ENCODE measurements at regions not wholly inside any gene's neighbourhood (a gene's known extent, or its start where the extent isn't known, plus 50 kb on each side); places are given as distances from the start of the nearest gene placed in this dataset.

GRCh38 chr10:131703541-131703940 is 197.3 kb upstream of the PPP2R2D start:
- Histone ChIP-seq H4K8ac (ENCODE audit: low read depth, low read length) (no peak overlapping the region), H3K79me1 (ENCODE audit: low read length) (no peaks in the 10 kb centered on the region), H3K9ac (ENCODE audit: low read length) (no peak overlapping the region), H2BK15ac (replicated peaks; ENCODE audit: low read depth) (no peak overlapping the region), H3K18ac (ENCODE audit: low read length) (no peak overlapping the region), H3K56ac (ENCODE audit: low read length) (no peak overlapping the region), H4K5ac (ENCODE audit: low read length) (no peak overlapping the region), H3K4ac (ENCODE audit: low read depth, low read length) (no peak overlapping the region), H3K27ac (ENCODE audit: low read depth, low read length) (no peak overlapping the region), H3K4me1 (ENCODE audit: control insufficient read depth, low read depth, low read length) (no peaks in the 10 kb centered on the region), H3K4me3 (ENCODE audit: low read length) (no peak overlapping the region), H2BK120ac (ENCODE audit: low read depth, low read length) (no peak overlapping the region), H3K79me2 (ENCODE audit: control insufficient read depth, insufficient read depth, low read length) (no peaks in the 10 kb centered on the region), H2BK5ac (ENCODE audit: low read length) (no peak overlapping the region), H3K23ac (ENCODE audit: low read length) (no peak overlapping the region), H2AK5ac (ENCODE audit: low read length) (no peak overlapping the region), H3K36me3 (ENCODE audit: control insufficient read depth, insufficient read depth, low read length) (no peaks in the 10 kb centered on the region), H3K27me3 (ENCODE audit: insufficient read depth, low read length, poor library complexity) (no peaks in the 10 kb centered on the region), H3K4me2 (ENCODE audit: low read length) (no peak overlapping the region)
- no peak for DNase-seq
- WGBS (ENCODE audit: extremely low coverage, insufficient coverage, low lambda C conversion rate) = no CpG with 5 or more reads among the region's 8 CpGs

GRCh38 chr10:131703941-131704340 is 196.9 kb upstream of the PPP2R2D start:
- no peaks in the 10 kb centered on the region for H3K79me2 ChIP-seq (ENCODE audit: control insufficient read depth, insufficient read depth, low read length)
- DNase-seq = no peak
- no peaks in the 10 kb centered on the region for H3K79me1 ChIP-seq (ENCODE audit: low read length)
- no peak overlapping the region for H3K4ac ChIP-seq (ENCODE audit: low read depth, low read length)
- no peaks in the 10 kb centered on the region for H3K36me3 ChIP-seq (ENCODE audit: control insufficient read depth, insufficient read depth, low read length)
- no peak overlapping the region for H3K4me2 ChIP-seq (ENCODE audit: low read length)
- H3K56ac ChIP-seq (ENCODE audit: low read length) = no peak overlapping the region
- no peak overlapping the region for H3K9ac ChIP-seq (ENCODE audit: low read length)
- no peak overlapping the region for H4K8ac ChIP-seq (ENCODE audit: low read depth, low read length)
- no peak overlapping the region for H3K4me3 ChIP-seq (ENCODE audit: low read length)
- H3K23ac ChIP-seq (ENCODE audit: low read length) = no peak overlapping the region
- WGBS (ENCODE audit: extremely low coverage, insufficient coverage, low lambda C conversion rate) = no CpG with 5 or more reads among the region's 8 CpGs
- H2BK15ac ChIP-seq (replicated peaks; ENCODE audit: low read depth) = no peak overlapping the region
- H2BK5ac ChIP-seq (ENCODE audit: low read length) = no peak overlapping the region
- no peaks in the 10 kb centered on the region for H3K4me1 ChIP-seq (ENCODE audit: control insufficient read depth, low read depth, low read length)
- H3K27me3 ChIP-seq (ENCODE audit: insufficient read depth, low read length, poor library complexity) = no peaks in the 10 kb centered on the region
- no peak overlapping the region for H2BK120ac ChIP-seq (ENCODE audit: low read depth, low read length)
- no peak overlapping the region for H2AK5ac ChIP-seq (ENCODE audit: low read length)
- no peak overlapping the region for H3K27ac ChIP-seq (ENCODE audit: low read depth, low read length)
- H4K5ac ChIP-seq (ENCODE audit: low read length) = no peak overlapping the region
- no peak overlapping the region for H3K18ac ChIP-seq (ENCODE audit: low read length)

- WGBS (ENCODE audit: extremely low coverage, insufficient coverage, low lambda C conversion rate) = no CpG with 5 or more reads among the region's 7 CpGs
- no peaks in the 10 kb centered on the region for H3K79me1 ChIP-seq (ENCODE audit: low read length)
- no peak overlapping the region for H3K4me3 ChIP-seq (ENCODE audit: low read length)
- no peak overlapping the region for H3K27ac ChIP-seq (ENCODE audit: low read depth, low read length)
- H3K4ac ChIP-seq (ENCODE audit: low read depth, low read length) = no peak overlapping the region
- no peak overlapping the region for H3K4me2 ChIP-seq (ENCODE audit: low read length)
- no peaks in the 10 kb centered on the region for H3K79me2 ChIP-seq (ENCODE audit: control insufficient read depth, insufficient read depth, low read length)
- H3K9ac ChIP-seq (ENCODE audit: low read length) = no peak overlapping the region
- no peaks in the 10 kb centered on the region for H3K4me1 ChIP-seq (ENCODE audit: control insufficient read depth, low read depth, low read length)
- no peaks in the 10 kb centered on the region for H3K27me3 ChIP-seq (ENCODE audit: insufficient read depth, low read length, poor library complexity)
- no peak overlapping the region for H2BK120ac ChIP-seq (ENCODE audit: low read depth, low read length)
- no peak overlapping the region for H4K5ac ChIP-seq (ENCODE audit: low read length)
- H3K23ac ChIP-seq (ENCODE audit: low read length) = no peak overlapping the region
- H2BK5ac ChIP-seq (ENCODE audit: low read length) = no peak overlapping the region
- no peak overlapping the region for H3K56ac ChIP-seq (ENCODE audit: low read length)
- H3K18ac ChIP-seq (ENCODE audit: low read length) = no peak overlapping the region
- H2BK15ac ChIP-seq (replicated peaks; ENCODE audit: low read depth) = no peak overlapping the region
- no peak overlapping the region for H2AK5ac ChIP-seq (ENCODE audit: low read length)
- DNase-seq = no peak
- no peaks in the 10 kb centered on the region for H3K36me3 ChIP-seq (ENCODE audit: control insufficient read depth, insufficient read depth, low read length)
- no peak overlapping the region for H4K8ac ChIP-seq (ENCODE audit: low read depth, low read length)
These were observed 194.3 kb upstream of the PPP2R2D start for GRCh38 chr10:131706476-131706875.

GRCh38 chr10:131706952-131707351 is 193.9 kb upstream of the PPP2R2D start:
- Histone ChIP-seq H3K4me3 (ENCODE audit: low read length) (no peak overlapping the region), H3K9ac (ENCODE audit: low read length) (no peak overlapping the region), H3K4me2 (ENCODE audit: low read length) (no peak overlapping the region), H2BK15ac (replicated peaks; ENCODE audit: low read depth) (no peak overlapping the region), H3K27ac (ENCODE audit: low read depth, low read length) (no peak overlapping the region), H4K8ac (ENCODE audit: low read depth, low read length) (no peak overlapping the region), H3K4me1 (ENCODE audit: control insufficient read depth, low read depth, low read length) (no peaks in the 10 kb centered on the region), H3K56ac (ENCODE audit: low read length) (no peak overlapping the region), H3K79me2 (ENCODE audit: control insufficient read depth, insufficient read depth, low read length) (no peaks in the 10 kb centered on the region), H3K27me3 (ENCODE audit: insufficient read depth, low read length, poor library complexity) (no peaks in the 10 kb centered on the region), H3K18ac (ENCODE audit: low read length) (no peak overlapping the region), H3K4ac (ENCODE audit: low read depth, low read length) (no peak overlapping the region), H2BK120ac (ENCODE audit: low read depth, low read length) (no peak overlapping the region), H3K79me1 (ENCODE audit: low read length) (no peaks in the 10 kb centered on the region), H2BK5ac (ENCODE audit: low read length) (no peak overlapping the region), H4K5ac (ENCODE audit: low read length) (no peak overlapping the region), H3K36me3 (ENCODE audit: control insufficient read depth, insufficient read depth, low read length) (no peaks in the 10 kb centered on the region), H3K23ac (ENCODE audit: low read length) (no peak overlapping the region), H2AK5ac (ENCODE audit: low read length) (no peak overlapping the region)
- WGBS (ENCODE audit: extremely low coverage, insufficient coverage, low lambda C conversion rate) = no CpG with 5 or more reads among the region's 4 CpGs
- DNase-seq = no peak

- Histone ChIP-seq H3K79me2 (ENCODE audit: control insufficient read depth, insufficient read depth, low read length) (no peaks in the 10 kb centered on the region), H2BK120ac (ENCODE audit: low read depth, low read length) (no peak overlapping the region), H3K9ac (ENCODE audit: low read length) (no peak overlapping the region), H3K79me1 (ENCODE audit: low read length) (no peaks in the 10 kb centered on the region), H3K27ac (ENCODE audit: low read depth, low read length) (no peak overlapping the region), H3K36me3 (ENCODE audit: control insufficient read depth, insufficient read depth, low read length) (no peaks in the 10 kb centered on the region), H3K4me1 (ENCODE audit: control insufficient read depth, low read depth, low read length) (no peaks in the 10 kb centered on the region), H4K8ac (ENCODE audit: low read depth, low read length) (no peak overlapping the region), H3K56ac (ENCODE audit: low read length) (no peak overlapping the region), H2BK15ac (replicated peaks; ENCODE audit: low read depth) (no peak overlapping the region), H3K27me3 (ENCODE audit: insufficient read depth, low read length, poor library complexity) (no peaks in the 10 kb centered on the region), H4K5ac (ENCODE audit: low read length) (no peak overlapping the region), H2BK5ac (ENCODE audit: low read length) (no peak overlapping the region), H3K18ac (ENCODE audit: low read length) (no peak overlapping the region), H3K4me2 (ENCODE audit: low read length) (no peak overlapping the region), H3K23ac (ENCODE audit: low read length) (no peak overlapping the region), H2AK5ac (ENCODE audit: low read length) (no peak overlapping the region), H3K4me3 (ENCODE audit: low read length) (no peak overlapping the region), H3K4ac (ENCODE audit: low read depth, low read length) (no peak overlapping the region)
- no peak for DNase-seq
- no CpG with 5 or more reads among the region's 17 CpGs for WGBS (ENCODE audit: extremely low coverage, insufficient coverage, low lambda C conversion rate)
These were observed 192.5 kb upstream of the PPP2R2D start for GRCh38 chr10:131708225-131708880.
